Liver (tissue), 8 donors: ENCODE measurements at regions not wholly inside any gene's neighbourhood (a gene's known extent, or its start where the extent isn't known, plus 50 kb on each side); places are given as distances from the start of the nearest gene placed in this dataset.
"Not testable (repeated sequence)": the region's sequence is repeated elsewhere in the genome, so short reads cannot be mapped to it uniquely, and the experiment has no call there.

Source experiments
- DNase-seq: peaks from one replicate; pipeline ENCODE4 v3.0.0-alpha.2; 2017; ENCODE audit warnings: low spot score
- H3K27ac ChIP-seq, 2 donors: one replicate each; pipeline ENCODE4 v1.7.0; 2013; ENCODE audit warnings: inconsistent platforms in 2 of 2, low read length in 2 of 2, control low read depth in 1 of 2, low read depth in 1 of 2, mild to moderate bottlenecking in 1 of 2
- H3K27me3 ChIP-seq, 4 donors: one replicate each; pipeline versions ENCODE4 v1.6.1 to v1.7.0; 2013; ENCODE audit warnings: low read length in 3 of 4, inconsistent platforms in 1 of 4, mild to moderate bottlenecking in 1 of 4, moderate library complexity in 1 of 4; ENCODE audit not compliant: control insufficient read depth in 4 of 4, insufficient read depth in 4 of 4
- H3K36me3 ChIP-seq, 4 donors: one replicate each; pipeline versions ENCODE4 v1.6.1 to v1.7.0; 2013; ENCODE audit warnings: low read length in 3 of 4, mild to moderate bottlenecking in 3 of 4, low read depth in 1 of 4, moderate library complexity in 1 of 4; ENCODE audit not compliant: control insufficient read depth in 4 of 4, insufficient read depth in 3 of 4
- H3K4me1 ChIP-seq, 4 donors: one replicate each; pipeline versions ENCODE4 v1.6.1 to v1.7.0; 2013; ENCODE audit warnings: low read length in 3 of 4, mild to moderate bottlenecking in 3 of 4, moderate library complexity in 1 of 4; ENCODE audit not compliant: control insufficient read depth in 4 of 4, insufficient read depth in 4 of 4
- H3K4me3 ChIP-seq, 3 donors: one replicate each; pipeline versions ENCODE4 v1.6.1 to v1.7.0; 2013; ENCODE audit warnings: low read length in 3 of 3, control low read depth in 1 of 3, low read depth in 1 of 3, mild to moderate bottlenecking in 1 of 3
- H3K9ac ChIP-seq, 2 donors: one replicate each; pipeline ENCODE4 v1.7.0; 2013; ENCODE audit warnings: low read length in 2 of 2, mild to moderate bottlenecking in 2 of 2, moderate library complexity in 2 of 2, control low read depth in 1 of 2, low read depth in 1 of 2
- H3K9me3 ChIP-seq, 4 donors: one replicate each; pipeline versions ENCODE4 v1.6.1 to v1.7.0; 2013; ENCODE audit warnings: low read length in 3 of 4; ENCODE audit not compliant: control insufficient read depth in 4 of 4
- ATF3 ChIP-seq: IDR thresholded peaks from 2 replicates; pipeline ENCODE4 v1.6.1; 2016; ENCODE audit warnings: antibody characterized with exemption
- CTCF ChIP-seq: fragments of 150-350 bp; IDR thresholded peaks from 2 replicates; pipeline ENCODE4 v1.5.1; 2017; ENCODE audit warnings: improper control_type of control experiment, low read depth, low read length; ENCODE audit not compliant: missing input control
- FOXA2 ChIP-seq: IDR thresholded peaks from 2 replicates; pipeline ENCODE4 v1.6.1; 2016; ENCODE audit warnings: antibody characterized with exemption
- GABPA ChIP-seq, 2 donors: IDR thresholded peaks in 1 of 2; conservative IDR thresholded peaks in 1 of 2; 2 replicates each; pipeline ENCODE4 v1.6.1; 2016; ENCODE audit warnings: antibody characterized with exemption in 2 of 2, mild to moderate bottlenecking in 1 of 2, moderate library complexity in 1 of 2
- HNF4G ChIP-seq: IDR thresholded peaks from 2 replicates; pipeline ENCODE4 v1.6.1; 2016; ENCODE audit warnings: antibody characterized with exemption
- JUND ChIP-seq, 2 donors: IDR thresholded peaks; 2 replicates each; pipeline ENCODE4 v1.6.1; 2016; ENCODE audit warnings: antibody characterized with exemption in 2 of 2
- NR2F2 ChIP-seq: IDR thresholded peaks from 2 replicates; pipeline ENCODE4 v1.6.1; 2016; ENCODE audit warnings: antibody characterized with exemption
- RAD21 ChIP-seq, 2 donors: IDR thresholded peaks; 2 replicates each; pipeline ENCODE4 v1.6.1; 2016; ENCODE audit warnings: antibody characterized with exemption in 2 of 2, mild to moderate bottlenecking in 2 of 2
- REST ChIP-seq: IDR thresholded peaks from 2 replicates; pipeline ENCODE4 v1.6.1; 2016; ENCODE audit warnings: antibody characterized with exemption, mild to moderate bottlenecking
- RXRA ChIP-seq, 2 donors: IDR thresholded peaks; 2 replicates each; pipeline ENCODE4 v1.6.1; 2017 to 2018; ENCODE audit warnings: antibody characterized with exemption in 2 of 2, mild to moderate bottlenecking in 1 of 2
- SP1 ChIP-seq: IDR thresholded peaks from 2 replicates; pipeline ENCODE4 v1.6.1; 2018; ENCODE audit warnings: antibody characterized with exemption, mild to moderate bottlenecking
- ZBTB33 ChIP-seq: IDR thresholded peaks from 2 replicates; pipeline ENCODE4 v1.6.1; 2016; ENCODE audit warnings: antibody characterized with exemption
- WGBS: extraction: QIAGEN DNeasy Blood & Tissue Kit; methylation state at CpG from one replicate; pipeline ENCODE4 v1.1.7; 2013; 5-methylcytosine and 5-hydroxymethylcytosine counted together
- donor health status: healthy.
- donor health status: healthy.
- donor health status: healthy.
- donor health status: healthy.
- donor health status: healthy.

GRCh38 chr5:2810644-2811043, 59.2 kb upstream of the IRX2 start:
- H3K9me3 ChIP-seq: no peaks in the 10 kb centered on the region
- WGBS: 57% methylated on average over 3 of the region's 3 CpGs
- no peak overlapping the region for H3K27ac ChIP-seq
- H3K9ac ChIP-seq: no peak overlapping the region
- no peak for DNase-seq
- no peaks in the 10 kb centered on the region for H3K36me3 ChIP-seq
- no peaks in the 10 kb centered on the region for H3K4me1 ChIP-seq
- H3K4me3 ChIP-seq: no peak overlapping the region
- no peaks in the 10 kb centered on the region for H3K27me3 ChIP-seq
- no peak for TF ChIP-seq FOXA2
- no peak for TF ChIP-seq CTCF
- TF ChIP-seq REST: no peak
- no peak for TF ChIP-seq ATF3
- no peak for TF ChIP-seq HNF4G
- no peak for TF ChIP-seq RAD21 (IDR thresholded peaks at IDR 0.05)
- no peak for TF ChIP-seq SP1
- TF ChIP-seq ZBTB33: no peak
- TF ChIP-seq RXRA (IDR thresholded peaks at IDR 0.05): no peak
- no peak for TF ChIP-seq NR2F2
- no peak for TF ChIP-seq GABPA (IDR thresholded peaks at IDR 0.05 in 1 of 2, conservative IDR thresholded peaks at IDR 0.05 in 1 of 2)
- no peak for TF ChIP-seq JUND (IDR thresholded peaks at IDR 0.05)

- WGBS: 69% methylated on average over 5 of the region's 5 CpGs
- H3K4me3 ChIP-seq, H3K27me3 ChIP-seq, H3K27ac ChIP-seq, H3K9me3 ChIP-seq, H3K9ac ChIP-seq, H3K4me1 ChIP-seq, DNase-seq, H3K36me3 ChIP-seq: not testable (repeated sequence)
Observed at GRCh38 chr5:2807244-2807643, 55.8 kb upstream of the IRX2 start.
